ENCODE measurements at regions not wholly inside any gene's neighbourhood (a gene's known extent, or its start where the extent isn't known, plus 50 kb on each side); places are given as distances from the start of the nearest gene placed in this dataset.

- Histone ChIP-seq H3K27me3 (replicated peaks in 1 of 7) (no peaks in the 10 kb centered on the region), H3K9me3 (no peaks in the 10 kb centered on the region), H3K4me3 (no peak overlapping the region), H3K4me1 (no peaks in the 10 kb centered on the region), H3K27ac (no peak overlapping the region), H3K36me3 (no peaks in the 10 kb centered on the region)
- intact Hi-C loops (cut with DNase I; ENCODE audit: low total_unique reads): no loop called here
- 66 to 86% (median 80%) methylated on average over 3 of the region's 3 CpGs for WGBS, 5 donors
- no peak for DNase-seq
- no peak for TF ChIP-seq POLR2A (IDR thresholded peaks at IDR 0.05)
- TF ChIP-seq, protein P1, sequence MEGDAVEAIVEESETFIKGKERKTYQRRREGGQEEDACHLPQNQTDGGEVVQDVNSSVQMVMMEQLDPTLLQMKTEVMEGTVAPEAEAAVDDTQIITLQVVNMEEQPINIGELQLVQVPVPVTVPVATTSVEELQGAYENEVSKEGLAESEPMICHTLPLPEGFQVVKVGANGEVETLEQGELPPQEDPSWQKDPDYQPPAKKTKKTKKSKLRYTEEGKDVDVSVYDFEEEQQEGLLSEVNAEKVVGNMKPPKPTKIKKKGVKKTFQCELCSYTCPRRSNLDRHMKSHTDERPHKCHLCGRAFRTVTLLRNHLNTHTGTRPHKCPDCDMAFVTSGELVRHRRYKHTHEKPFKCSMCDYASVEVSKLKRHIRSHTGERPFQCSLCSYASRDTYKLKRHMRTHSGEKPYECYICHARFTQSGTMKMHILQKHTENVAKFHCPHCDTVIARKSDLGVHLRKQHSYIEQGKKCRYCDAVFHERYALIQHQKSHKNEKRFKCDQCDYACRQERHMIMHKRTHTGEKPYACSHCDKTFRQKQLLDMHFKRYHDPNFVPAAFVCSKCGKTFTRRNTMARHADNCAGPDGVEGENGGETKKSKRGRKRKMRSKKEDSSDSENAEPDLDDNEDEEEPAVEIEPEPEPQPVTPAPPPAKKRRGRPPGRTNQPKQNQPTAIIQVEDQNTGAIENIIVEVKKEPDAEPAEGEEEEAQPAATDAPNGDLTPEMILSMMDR (IDR thresholded peaks at IDR 0.05 in 8 of 11, conservative IDR thresholded peaks at IDR 0.05 in 3 of 11): no peak
Measured at GRCh38 chr5:57685516-57686255, 203.1 kb upstream of the ACTBL2 start.

DNA sequence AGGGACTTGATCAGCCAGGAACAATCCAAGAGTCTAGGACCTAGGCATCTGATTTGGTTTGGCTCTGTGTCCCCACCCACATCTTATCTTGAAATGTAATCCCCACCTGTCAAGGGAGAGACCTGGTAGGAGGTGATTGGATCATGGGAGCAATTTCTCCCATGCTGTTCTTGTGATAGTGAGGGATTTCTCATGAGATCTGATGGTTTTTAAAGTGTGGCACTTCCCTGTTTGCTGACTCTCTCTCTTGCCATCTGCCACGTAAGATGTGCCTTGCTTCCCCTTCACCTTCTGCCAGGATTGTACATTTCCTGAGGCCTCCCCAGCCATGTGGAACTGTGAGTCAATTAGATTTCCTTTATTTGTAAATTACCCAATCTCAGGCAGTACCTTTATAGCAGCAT, 201.7 kb upstream of the ACTBL2 start:
- Histone ChIP-seq H3K27me3 (replicated peaks in 1 of 7) (no peaks in the 10 kb centered on the region), H3K4me1 (no peaks in the 10 kb centered on the region), H3K27ac (no peak overlapping the region), H3K4me3 (no peak overlapping the region), H3K36me3 (no peaks in the 10 kb centered on the region), H3K9me3 (no peaks in the 10 kb centered on the region)
- TF ChIP-seq POLR2A (IDR thresholded peaks at IDR 0.05): no peak
- no peak for TF ChIP-seq POLR2AphosphoS5 (IDR thresholded peaks at IDR 0.05)
- TF ChIP-seq, protein P1 (IDR thresholded peaks at IDR 0.05 in 8 of 11, conservative IDR thresholded peaks at IDR 0.05 in 3 of 11): no peak
- 18 to 44% (median 25%) methylated on average over 1 of the region's 1 CpG for WGBS, 5 donors
- DNase-seq: no peak
- intact Hi-C loops (cut with DNase I; ENCODE audit: low total_unique reads): no loop called here

DNA sequence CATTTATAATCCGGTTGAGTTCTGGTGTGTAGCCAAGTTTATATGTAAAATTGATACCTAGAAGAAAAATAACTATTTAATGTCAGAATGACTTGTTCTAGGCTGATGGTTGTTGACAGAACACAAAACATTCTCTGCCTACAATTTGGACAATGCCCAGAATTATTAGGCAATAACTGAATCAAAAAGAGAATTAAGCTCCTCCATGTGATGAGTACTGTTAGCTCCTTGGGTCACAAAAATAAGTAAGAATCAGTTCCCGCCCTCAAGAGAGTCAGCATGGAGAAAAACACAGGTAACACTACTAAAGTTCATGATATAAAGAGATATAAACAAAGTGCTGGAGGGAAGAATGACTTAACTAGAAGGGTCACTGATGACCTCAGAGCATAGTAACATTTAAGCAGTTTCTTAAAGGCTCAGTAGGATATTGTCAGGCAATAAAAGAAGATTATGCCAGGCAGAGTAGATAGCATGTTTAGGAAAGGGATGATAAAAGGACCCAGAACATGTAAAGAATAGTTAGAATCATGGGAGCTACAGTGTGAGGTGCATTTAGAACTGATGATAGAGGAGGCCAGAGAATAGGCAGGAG, 200.5 kb upstream of the ACTBL2 start:
- Histone ChIP-seq H3K4me1 (no peaks in the 10 kb centered on the region), H3K27me3 (replicated peaks in 1 of 7) (no peaks in the 10 kb centered on the region), H3K9me3 (no peaks in the 10 kb centered on the region), H3K36me3 (no peaks in the 10 kb centered on the region), H3K4me3 (no peak overlapping the region), H3K27ac (no peak overlapping the region)
- no peak for DNase-seq
- WGBS, 5 donors: 63 to 75% (median 68%) methylated on average over 2 of the region's 2 CpGs
- TF ChIP-seq POLR2A (IDR thresholded peaks at IDR 0.05): no peak
- TF ChIP-seq POLR2AphosphoS5 (IDR thresholded peaks at IDR 0.05): no peak
- TF ChIP-seq, protein P1 (IDR thresholded peaks at IDR 0.05 in 8 of 11, conservative IDR thresholded peaks at IDR 0.05 in 3 of 11): no peak
- intact Hi-C loops (cut with DNase I; ENCODE audit: low total_unique reads): no loop called here

DNA sequence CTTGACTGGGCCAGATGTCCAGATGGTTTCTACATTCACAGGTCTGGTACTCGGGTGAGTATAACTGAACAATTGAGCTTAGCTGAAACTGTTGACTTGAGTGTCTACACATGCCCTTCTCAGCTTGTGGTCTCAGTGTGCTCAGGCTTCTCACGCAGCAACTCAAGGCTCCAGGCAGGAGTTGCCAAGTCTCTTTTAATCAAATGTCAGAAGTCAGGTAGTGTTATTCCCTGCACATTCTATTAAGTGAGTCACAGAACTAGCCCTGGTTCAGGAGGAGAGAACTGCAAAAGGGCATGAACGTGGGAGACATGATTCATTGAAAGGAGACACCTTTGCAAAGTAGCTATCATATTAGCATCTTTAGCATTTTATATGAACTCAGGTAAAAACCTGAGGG, 199.3 kb upstream of the ACTBL2 start:
- DNase-seq: no peak
- TF ChIP-seq POLR2AphosphoS5 (IDR thresholded peaks at IDR 0.05) (no peak), POLR2A (IDR thresholded peaks at IDR 0.05) (no peak)
- TF ChIP-seq, protein P1 (IDR thresholded peaks at IDR 0.05 in 8 of 11, conservative IDR thresholded peaks at IDR 0.05 in 3 of 11): no peak
- WGBS, 5 donors: 84 to 91% (median 89%) methylated on average over 3 of the region's 3 CpGs
- intact Hi-C loops (cut with DNase I; ENCODE audit: low total_unique reads): no loop called here
- no peaks in the 10 kb centered on the region for H3K4me1 ChIP-seq
- H3K9me3 ChIP-seq: no peaks in the 10 kb centered on the region
- no peak overlapping the region for H3K4me3 ChIP-seq
- no peaks in the 10 kb centered on the region for H3K27me3 ChIP-seq (replicated peaks in 1 of 7)
- no peak overlapping the region for H3K27ac ChIP-seq
- H3K36me3 ChIP-seq: no peaks in the 10 kb centered on the region

Measured in spleen (tissue), 11 donors.